Retina (tissue), 1 donor: ENCODE measurements at regions not wholly inside any gene's neighbourhood (a gene's known extent, or its start where the extent isn't known, plus 50 kb on each side); places are given as distances from the start of the nearest gene placed in this dataset.

Experiments
- DNase-seq: peaks from one replicate; pipeline ENCODE4 v3.0.0-alpha.2; 2016

DNA sequence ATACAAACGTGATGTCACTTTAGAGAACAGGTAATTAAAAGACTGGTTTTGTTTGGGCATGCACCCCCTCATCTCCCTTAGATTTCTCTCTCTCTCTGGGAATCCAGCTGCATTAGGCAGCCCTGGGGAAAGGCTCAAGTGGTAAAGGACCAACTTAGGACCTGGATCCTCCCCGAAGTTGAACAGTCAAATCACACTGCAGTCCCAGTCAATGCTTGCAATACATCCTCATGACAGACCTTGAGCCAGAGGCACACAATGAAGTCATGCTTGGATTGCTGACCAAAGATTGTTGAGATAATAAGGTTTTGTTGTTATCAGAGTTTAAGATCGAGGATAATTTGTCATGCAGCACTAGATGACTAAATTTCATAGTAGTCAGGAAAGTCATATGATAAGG is 1285.8 kb upstream of the NCAM2 start:
- no peak for DNase-seq

DNA sequence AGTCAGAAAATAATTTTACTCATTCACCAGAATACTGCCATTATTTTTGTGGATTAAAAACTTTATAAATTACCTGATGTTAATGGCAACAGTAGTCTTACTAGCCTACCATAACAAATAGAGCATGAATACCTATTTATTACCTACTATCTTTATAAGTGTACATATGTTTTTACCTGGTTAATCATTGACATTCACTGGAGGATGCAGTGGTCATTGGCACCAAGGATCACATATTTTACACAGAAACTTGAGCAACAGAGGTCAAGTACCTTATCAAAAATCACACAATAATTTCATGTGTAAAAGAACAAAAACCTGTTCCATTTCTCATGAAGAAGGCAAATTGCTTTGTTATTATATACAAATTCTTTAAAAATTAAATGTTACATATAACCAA is 1284.9 kb upstream of the NCAM2 start:
- DNase-seq: no peak

DNA sequence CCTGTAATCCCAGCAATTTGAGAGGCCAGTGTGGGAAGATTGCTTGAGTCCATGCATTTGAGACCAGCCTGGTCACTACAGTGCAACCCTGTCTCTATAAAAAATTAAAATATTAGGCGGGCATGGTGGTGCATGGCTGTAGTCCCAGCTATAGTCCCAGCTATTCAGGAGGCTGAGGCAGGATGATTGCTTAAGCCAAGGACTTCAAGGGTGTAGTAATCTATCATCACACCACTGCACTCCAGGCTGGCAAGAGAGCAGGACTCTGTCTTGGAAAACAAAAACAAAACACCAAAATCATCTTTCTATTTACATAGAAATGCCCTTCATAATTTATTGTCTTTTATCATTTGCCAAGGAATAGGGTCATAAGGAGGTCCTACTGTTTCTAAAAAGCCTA is 1274.1 kb upstream of the NCAM2 start:
- no peak for DNase-seq

DNA sequence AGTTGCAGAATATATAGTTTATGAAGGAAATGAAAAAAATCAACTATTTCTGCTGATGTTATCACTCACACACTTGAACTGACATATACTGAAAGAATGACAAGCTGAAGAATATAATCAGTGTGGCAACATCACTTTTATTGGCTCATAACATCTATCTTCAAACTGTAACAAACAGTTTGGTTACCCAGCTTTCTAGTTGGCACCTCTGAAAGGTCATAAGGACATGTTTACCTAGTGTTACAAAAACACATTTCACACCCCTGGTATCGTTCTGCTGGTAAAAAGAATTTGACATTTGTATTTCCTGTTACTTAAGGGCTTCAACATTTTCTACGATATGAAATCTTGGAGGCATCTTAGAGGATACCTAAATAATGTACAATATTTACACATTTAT is 1267.0 kb upstream of the NCAM2 start:
- DNase-seq: no peak

DNA sequence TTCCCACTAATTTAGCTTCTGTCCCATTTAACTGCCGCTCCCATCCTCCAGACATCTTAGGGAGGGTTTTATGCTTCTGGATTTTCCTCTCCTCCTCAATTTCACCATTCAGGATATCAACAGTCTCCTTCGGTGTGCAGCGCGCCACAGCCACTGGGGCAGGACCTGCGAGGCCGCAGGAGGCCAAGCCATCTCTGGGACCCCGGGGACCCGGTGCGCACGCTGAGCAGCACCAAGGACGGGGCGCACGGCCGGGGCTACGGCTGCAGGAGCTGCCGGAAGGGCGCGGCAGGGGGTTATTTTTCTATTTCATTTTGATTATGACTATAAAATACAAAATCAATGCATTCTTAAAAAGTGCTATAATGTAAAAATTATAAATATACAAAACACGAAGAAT is 1238.4 kb upstream of the NCAM2 start:
- DNase-seq: no peak

DNA sequence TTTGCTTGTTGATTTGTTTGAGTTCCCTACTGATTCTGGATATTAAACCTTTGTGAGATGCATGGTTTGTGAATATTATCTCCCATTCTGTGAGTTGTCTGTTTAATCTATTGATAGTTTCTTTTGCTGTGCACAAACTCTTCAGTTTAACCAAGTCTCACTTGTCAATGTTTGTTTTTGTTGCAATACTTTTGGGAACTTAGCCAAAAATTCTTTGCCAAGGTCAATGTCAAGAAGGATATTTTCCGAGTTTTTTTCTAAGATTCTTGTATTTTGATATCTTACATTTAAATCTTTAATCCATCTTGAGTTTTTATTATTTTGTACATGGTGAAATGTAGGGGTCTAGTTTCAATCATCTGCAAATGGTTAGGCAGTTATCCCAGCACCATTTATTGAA is 1230.7 kb upstream of the NCAM2 start:
- DNase-seq: no peak

DNA sequence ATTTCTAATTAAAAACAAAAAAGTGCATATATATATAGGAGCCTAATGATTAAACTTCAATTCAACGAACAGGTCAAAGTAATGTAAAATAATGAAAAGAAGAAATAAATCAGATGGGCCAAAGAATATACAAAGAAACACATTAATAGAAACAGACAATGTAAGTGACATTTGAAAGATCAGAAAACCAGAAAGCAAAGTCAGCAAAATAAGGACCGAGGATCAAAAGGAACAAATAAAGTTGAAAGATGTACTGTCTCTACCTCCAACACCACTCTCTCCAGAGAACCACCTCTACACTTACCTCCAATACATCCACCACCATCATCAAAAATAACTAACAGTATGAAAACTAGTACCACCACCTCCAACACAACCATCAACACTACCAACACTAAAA is 1226.3 kb upstream of the NCAM2 start:
- no peak for DNase-seq

DNA sequence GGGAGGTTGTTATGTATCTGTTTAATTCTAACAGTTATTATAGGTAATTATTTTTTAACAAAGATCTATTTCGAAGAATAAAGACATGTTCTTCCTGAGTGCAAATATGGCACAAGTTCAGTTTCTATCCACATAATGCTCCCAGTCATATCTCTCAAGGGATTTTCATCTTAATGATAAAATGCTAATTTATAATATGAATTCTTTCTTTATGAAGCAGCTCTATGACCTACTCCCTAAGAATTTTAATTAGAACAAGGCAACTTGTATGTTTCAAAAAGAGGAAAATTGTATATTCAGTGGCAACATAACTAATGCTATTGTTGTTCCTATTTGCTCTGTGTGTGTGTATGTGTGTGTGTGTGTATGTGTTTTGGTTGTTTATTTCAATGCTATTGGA is 1222.1 kb upstream of the NCAM2 start:
- DNase-seq: no peak

DNA sequence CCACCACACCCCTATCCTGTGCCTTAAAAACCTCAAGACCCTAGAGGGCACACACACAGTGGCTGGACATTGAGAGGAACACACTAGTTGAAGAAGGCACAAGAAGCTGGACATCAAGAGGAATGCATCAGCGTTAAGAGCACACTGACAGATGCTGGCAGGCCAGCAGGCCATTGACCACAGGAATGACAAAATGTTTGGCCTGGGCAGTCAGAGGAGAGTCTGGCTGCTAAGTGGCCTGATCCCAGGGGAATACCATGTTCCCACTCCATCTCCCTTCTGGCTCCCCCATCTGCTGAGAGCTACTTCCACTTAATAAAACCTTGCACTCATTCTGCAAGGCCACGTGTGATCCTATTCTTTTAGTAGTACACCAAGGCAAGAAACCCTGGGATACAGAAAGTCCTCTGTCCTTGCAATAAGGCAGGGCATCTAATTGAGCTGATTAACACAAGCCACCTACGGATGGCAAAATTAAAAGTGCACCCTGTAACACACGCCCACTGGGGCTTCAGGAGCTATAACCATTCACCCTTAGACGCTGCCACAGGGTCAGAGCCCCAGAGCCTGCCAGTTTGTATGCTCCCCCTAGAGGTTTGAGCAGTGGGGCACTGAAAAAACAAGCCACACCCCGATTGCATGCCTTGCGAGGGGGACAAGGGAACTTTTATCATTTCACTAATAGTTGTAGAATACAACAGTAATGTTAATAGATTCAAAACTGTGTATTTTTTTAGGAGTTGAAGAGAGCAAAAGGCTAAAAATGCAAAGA is 1216.1 kb upstream of the NCAM2 start:
- no peak for DNase-seq

DNA sequence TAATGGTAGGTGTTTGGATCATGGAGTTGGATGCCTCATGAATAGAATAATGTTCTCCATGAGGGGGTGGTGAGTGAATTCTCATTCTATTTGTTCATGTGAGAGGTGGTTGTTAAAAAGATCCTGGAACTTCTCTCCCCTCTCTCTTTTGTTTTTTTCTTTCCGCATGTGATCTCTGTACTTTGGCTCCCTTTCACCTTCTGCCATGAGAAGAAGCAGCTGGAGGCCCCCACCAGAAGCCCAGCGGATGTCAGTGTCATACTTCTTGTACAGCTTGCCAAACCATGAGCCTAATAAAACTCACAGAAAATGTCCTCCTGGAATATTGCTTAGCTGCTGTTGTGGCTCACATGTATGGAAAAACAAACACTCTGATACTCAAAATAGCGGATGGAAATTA is 1212.3 kb upstream of the NCAM2 start:
- DNase-seq: no peak

DNA sequence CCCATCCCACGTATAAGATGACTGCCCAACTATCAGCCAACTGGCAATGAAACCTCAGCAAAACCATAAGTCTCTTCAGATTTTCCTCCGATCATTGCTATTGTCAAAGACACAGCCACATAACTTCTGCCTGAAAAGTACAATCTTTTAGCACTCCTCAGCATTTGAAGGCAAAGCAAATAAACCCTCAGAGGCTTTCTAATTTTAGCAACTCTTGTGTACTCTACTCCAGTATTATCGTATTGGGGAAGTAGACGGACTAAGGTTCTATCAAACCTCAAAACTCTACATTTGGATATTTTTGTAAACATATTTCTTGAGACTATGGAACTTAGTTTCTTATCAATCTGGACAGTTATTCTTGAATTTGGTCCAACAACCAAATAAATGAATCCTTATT is 1206.2 kb upstream of the NCAM2 start:
- no peak for DNase-seq

DNA sequence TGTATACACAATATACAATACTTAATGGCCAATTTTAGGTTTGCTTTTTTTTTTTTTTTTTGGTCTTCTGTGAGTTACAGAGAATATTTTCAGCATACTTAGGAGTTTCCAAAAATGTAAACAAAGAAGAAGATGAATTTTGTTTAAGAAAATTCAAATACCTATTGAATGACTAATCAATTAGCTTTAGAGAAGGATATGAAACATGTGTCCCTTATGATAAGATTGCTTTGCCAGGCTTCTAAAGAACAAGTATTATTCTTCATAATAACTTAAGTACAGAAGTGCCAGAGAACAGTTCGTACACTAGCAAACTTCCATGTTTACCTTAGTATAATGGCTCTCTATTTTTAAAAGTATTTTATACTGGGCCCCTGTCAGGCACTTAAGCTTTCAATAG is 1191.0 kb upstream of the NCAM2 start:
- DNase-seq: no peak

DNA sequence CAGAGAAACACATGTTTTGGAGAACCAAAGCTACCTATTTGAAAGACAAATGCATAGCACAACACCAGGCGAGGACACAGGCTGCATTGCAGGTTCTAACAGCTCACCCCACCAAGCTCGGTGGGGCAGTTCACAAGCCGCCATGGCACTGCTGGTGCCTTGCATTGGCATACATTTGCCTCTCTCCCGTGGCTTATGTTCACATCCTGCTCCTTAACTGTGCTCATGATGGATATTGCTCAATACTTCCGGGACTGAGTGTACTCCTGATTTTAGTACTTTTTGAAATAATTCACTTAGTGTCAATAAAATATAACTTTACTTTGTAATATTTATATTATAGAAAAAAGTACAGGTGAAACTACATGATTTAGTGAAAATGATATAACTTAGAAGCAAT is 1187.4 kb upstream of the NCAM2 start:
- peak; percentile 6 for DNase-seq

DNA sequence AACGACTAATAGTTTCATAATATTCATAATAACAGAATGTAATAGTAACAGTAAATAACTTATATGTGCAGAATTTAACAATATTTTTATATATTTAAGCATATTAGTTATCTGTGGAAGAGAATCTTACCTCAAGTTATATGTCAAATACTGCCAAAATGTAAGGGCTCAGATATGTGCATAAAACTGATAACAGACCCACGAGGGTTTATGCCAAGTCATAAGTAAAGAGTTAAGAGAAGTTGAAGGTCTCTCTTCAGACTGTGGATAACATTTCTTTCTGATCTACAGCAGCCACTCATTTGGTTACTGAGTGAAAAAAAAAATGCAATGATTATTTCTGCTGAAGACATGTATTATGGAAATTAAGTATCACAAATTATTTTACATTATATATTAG is 1167.8 kb upstream of the NCAM2 start:
- DNase-seq: no peak

DNA sequence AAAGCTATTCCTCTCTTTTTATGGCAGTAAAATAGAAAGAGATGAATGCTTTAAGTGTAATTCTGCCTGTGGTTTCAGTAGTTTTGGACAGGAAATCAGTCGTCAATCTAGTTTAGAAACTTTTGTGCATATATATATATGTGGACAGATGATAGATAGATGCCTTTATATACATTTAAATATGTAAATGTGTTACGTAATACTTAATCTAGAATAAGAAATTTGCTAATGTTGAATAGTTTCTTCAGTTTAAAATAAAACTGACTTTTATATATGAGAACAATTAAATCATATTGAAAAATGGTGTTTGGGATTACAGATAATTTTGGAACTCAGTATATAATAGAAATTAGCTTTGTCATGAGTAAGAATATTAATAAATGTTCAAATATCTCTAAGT is 1165.7 kb upstream of the NCAM2 start:
- no peak for DNase-seq

DNA sequence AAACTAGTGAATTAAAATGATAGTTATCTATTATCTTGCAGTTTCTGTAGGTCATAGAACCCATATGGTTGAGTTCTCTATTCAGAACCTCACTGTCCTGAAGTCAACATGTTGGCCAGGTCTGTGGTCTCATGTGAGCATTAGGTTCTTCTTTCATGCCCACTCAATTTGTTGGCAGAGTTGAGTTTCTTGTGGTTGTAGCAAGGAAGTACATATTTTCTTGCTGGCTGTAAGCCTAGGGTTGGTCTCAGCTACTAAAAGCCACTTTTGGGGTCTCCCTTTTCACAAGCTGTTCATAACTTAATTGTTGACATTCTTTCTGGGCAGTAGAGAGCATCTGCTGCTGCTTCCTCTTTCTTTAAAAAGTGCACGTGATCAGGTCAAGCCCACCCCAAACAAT is 1165.1 kb upstream of the NCAM2 start:
- no peak for DNase-seq

DNA sequence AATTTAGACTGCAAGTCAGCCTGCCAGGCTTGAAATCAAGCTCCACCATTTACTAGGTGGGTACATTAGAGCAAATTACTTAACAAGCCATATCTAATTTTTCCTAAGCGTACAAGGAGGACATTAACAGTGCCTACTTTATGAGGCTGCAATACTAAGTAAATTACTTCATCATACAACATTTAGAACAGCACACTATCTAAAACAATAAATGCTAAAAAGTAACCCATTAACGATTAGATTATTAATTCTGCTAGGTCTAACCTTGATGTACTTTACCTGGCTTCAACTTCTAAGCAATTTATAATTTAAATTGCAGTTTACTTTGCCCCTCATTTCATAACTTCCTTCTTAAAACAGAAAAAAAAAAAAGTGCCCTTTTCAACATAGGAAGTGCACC is 1155.6 kb upstream of the NCAM2 start:
- DNase-seq: no peak

DNA sequence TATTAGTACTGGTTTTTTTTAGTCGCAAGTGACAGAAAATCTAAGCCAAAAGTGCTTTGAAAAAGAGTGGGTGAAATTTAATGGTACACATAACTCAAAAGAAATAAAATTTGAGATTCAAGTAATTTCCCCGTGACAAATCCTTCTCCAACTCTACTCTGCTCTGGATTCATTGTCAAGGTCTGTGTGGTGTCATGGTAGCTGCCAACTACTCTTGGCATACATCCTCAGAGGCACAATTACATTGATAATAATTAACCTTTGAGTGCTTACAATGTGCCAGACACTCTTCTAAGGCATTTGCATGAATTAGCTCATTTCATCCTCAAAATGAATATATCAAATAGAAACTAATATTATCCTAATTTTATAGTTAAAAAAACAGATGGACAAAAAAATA is 1153.9 kb upstream of the NCAM2 start:
- DNase-seq: no peak

DNA sequence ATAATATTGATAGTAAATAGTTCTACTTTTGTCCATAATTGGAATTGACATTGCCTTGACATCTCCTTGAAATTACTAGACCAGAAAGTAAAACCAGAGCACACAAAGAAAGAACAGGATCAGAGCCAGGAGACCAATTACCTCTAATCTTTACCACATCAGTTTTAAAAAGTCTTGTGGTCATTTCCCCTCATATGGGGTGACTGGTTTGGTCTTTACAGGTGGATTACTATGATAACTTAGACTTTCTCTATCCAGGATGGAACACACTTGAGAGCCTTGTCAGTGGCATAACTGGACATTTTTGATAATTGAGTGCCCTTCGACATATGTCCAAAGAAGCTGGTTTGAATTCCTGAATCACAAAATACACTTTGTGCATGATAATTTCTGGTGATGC is 1148.1 kb upstream of the NCAM2 start:
- no peak for DNase-seq

DNA sequence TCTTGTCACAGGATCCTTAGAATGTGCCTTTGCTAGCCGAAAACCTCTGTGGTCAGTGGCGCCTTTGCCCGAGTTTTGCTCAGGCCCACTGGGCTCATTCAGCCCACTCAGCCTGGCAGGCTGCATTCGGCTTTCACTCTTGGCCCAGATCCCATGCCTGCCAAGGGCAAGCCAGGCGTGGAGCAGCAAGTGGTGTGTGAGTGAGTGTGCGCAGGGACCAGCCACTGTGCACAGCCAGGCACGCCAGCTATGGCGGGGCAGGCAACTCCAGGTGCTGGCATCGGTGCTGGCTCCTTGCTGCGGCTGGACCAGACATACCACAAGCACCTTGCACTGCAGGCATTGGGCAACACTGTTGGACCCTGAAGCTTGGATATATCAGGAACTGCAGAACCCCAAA is 1145.1 kb upstream of the NCAM2 start:
- no peak for DNase-seq

DNA sequence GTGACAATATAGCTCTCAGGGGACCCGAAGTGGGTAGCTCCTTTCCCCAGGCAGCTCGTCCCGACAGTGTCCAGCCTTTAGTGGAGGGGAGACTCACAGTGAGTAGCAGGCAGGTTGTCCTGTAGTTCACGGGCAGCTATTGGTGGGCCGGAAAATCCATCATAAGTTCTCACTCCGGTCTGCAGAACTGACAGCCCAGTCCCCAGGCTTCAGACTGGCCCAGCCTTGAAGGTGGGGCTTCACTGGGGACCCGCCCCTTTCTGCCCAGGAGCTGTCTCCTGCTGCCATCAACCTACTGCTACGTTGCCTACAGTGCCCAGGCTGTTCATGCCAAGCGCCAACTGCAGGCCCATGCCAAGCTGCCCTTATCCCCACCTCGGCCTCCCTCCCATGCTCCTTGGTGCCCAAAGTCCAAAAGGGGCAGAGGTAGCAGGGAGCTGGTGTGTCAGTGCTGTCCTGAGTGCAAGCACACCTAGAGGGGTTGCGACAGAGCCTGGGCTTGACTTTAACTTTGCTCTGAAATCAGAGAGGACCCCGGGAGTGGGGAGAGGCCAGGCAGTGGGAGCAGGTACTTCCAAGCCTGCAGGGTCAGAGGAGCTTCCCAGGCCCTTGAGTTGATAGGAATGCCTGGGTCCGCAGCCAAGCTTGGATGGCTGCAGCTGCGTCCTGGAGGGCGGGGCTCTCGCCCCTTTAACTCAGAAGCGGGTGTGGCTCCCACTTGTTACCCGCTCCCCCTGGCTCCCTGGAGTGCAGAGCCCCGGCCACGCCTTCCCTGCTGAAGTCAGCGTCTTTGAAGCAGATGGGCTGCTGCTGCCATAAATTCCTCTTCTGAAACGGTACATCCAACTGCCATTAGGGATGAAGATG is 1144.3 kb upstream of the NCAM2 start:
- no peak for DNase-seq

DNA sequence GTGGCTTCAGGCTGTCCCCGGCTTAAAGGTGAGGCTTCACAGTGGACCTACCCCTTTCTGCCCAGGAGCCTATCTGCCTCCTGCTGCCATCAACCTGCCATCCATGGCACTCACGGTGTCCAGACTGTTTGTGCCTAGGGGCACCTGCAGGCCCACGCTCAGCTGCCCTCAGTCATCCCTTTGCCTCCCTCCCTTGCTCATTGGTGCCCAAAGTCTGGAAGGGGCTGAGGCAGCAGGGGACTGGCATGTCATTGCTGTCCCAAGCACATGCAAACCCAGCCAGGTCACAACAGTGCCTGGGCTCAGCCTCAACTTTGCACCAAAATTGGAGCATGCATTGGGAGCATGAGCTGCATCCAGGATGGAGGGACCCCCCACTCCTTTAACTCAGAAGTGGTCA is 1142.7 kb upstream of the NCAM2 start:
- no peak for DNase-seq

DNA sequence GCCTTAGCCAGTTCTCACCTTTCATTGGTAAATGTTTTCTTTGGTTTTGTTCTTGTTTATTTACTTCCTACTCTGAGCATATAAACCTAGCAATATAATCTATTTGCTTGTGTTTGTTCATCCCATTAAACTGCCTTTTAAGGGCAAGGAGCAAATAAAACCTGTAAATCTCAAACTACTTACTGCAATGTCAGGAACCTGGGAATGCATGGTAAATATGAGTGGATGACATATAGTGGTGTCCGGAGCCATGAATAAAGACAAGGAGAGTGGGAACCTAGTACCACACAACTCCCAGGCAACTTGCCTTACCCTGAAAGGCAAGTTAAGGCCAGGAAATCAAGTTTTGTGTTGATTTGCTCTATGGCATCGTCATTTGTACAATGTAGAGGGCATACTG is 1133.7 kb upstream of the NCAM2 start:
- DNase-seq: no peak

DNA sequence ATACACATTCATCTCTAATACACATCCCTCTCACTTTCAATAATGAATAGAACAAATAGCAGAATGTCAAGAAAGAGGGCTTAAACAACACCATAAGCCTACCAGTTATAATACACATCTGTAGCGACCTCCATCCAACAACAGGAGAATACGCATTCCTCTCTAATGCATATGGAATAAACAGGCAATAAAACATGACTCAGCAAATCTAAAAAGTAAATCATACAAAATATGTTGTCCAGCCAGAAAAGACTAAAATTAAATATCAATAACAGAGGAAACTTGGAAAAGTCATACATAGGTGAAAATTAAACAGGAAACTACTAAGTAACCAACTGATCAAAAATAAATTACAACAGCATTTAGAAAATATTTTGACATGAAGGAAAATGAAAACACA is 1127.5 kb upstream of the NCAM2 start:
- DNase-seq: no peak

DNA sequence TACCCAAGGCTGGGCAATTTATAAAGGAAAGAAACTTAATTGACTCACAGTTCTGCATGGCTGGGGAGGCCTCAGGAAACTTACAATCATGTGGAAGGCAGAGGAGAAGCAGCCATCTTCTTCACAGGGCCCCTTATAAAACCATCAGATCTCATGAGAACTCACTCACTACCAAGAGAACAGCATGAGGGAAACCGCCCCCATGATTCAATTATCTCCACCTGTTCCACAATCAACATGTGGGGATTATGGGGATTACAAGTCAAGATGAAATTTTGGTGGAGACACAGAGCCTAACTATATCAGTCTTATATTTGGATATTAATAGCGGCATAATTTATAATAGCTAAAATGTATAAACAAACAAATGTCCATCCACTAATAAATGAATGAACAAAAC is 1123.7 kb upstream of the NCAM2 start:
- DNase-seq: no peak
